NCI-H510A (cell line): ENCODE measurements at regions not wholly inside any gene's neighbourhood (a gene's known extent, or its start where the extent isn't known, plus 50 kb on each side); places are given as distances from the start of the nearest gene placed in this dataset.

Experiments
- DNase-seq: peaks from one replicate; lab custom pipeline; 2025; lab: John Stamatoyannopoulos, UW

DNA sequence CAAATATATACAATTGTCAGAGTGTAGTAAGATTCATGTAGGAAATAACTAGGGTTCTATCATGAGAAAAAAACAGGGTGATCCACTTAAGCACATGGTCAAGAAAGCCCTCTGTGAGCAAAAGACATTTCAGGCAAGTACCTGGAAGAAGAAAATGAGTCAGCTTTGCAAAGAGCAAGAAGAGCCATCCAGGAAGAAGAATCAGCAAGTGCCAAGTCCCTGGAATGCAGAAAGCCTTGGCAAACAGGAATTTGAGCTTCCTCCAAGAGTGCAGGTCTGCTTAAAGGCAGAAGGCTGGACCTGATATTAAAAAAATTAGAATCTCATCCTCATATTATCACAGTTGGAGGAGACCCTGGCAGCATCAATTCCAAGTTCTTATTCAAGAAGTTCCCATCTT lies 188.5 kb upstream of the CELF4 start:
- DNase-seq, result no peak

GRCh38 chr18:37742436-37742835 lies 176.8 kb upstream of the CELF4 start:
- DNase-seq, result no peak

GRCh38 chr18:37741032-37741623 lies 175.5 kb upstream of the CELF4 start:
- DNase-seq, result no peak

- DNase-seq, result no peak
These were observed 168.8 kb upstream of the CELF4 start for GRCh38 chr18:37734406-37734805.

DNA sequence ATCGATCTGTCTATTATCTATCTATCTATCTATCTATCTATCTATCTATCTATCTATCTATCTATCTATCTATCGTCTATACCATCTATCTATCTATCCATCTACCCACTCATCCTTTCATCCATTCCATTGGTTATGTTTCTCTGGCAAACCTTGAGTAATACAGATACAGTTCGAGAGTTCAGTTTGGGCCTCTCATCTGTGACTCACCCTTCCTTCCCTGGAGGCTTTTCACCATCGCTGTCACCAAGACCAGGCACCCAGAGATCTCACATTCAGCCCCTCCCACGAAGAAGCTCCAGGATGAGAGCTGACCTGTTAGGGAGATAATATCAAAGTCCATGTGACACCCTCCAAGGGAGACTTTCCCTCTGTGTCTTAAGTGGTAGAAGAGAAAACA lies 164.1 kb upstream of the CELF4 start:
- no peak for DNase-seq

DNA sequence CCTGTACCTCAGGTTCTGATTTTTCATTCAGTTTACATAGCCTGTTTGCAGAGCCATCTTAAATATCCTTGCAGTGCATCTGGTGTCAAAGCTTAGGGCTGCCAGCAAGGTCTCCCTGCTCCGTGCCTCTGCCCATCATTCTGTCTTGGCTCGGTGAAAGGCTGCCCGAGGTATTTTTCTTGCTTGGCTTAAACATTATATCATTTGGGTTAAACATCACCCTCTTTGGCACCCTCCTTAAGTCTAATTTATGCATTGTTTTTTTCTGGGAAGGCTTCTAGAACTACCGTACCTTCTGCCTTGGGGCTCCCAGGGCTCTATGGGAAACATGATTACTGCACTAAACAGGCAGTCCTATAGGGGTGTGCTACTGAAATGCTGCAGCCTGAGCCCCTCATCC lies 158.6 kb upstream of the CELF4 start:
- no peak for DNase-seq

GRCh38 chr18:37721544-37722522 lies 156.2 kb upstream of the CELF4 start:
- no peak for DNase-seq

DNA sequence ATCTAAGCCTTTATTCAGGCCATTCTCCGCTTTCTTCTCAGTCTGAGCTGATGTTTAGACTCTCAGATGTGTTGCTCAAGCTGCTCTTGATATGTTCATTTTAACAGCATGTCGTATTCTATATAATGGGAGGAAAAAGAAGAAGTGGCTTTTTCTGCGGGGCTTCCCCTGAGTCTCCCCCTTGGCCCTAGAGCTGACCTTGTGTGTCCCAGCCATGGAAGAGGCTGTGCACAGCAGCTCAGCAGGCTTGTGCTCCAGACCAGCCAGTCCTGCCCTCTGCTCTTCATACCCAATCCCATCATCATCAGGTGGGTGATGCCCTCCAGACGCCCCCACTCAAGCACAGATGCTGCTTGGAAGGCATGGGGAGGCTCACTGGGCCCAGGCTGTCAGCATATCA lies 155.1 kb upstream of the CELF4 start:
- DNase-seq, result no peak

DNA sequence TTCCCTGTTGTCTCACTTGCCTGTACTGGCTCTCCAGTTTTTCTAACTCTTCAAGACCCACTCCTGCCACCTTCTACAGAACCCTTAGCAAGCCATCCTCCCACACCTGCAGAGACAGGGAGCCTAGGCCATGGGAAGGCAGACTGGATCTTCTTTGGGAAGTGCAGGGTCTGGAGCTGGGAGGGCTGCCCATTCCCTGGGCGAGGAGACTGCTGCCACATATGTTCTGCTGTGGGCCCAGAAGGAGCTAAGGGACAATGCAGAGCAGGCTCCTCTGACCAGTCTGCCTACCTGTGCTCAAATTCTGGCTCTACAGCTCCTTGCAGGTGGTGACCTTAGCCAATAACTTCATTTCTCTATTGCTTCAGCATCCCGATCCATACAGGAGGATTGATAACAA lies 152.1 kb upstream of the CELF4 start:
- DNase-seq, result no peak

DNA sequence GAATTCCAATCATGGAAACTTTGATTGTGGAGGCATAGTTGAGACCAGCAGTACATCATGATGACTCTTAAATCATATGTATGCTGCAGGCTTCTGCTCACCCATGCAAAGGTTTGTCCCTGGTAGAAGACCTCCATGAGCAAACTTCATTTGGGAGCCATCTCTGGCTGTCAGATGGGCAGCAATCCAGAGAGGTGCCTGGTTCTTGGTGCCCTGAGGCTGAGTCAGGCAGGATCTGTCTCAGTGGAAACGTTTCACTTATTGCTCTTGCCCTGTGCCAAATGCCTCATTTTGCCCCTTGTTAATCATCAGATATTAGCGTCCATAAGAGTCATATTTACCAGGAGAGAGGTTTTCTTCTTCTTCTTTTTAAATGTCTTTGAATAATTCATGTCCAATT lies 151.5 kb upstream of the CELF4 start:
- DNase-seq, result no peak

GRCh38 chr18:37716106-37716735 lies 150.6 kb upstream of the CELF4 start:
- no peak for DNase-seq

DNA sequence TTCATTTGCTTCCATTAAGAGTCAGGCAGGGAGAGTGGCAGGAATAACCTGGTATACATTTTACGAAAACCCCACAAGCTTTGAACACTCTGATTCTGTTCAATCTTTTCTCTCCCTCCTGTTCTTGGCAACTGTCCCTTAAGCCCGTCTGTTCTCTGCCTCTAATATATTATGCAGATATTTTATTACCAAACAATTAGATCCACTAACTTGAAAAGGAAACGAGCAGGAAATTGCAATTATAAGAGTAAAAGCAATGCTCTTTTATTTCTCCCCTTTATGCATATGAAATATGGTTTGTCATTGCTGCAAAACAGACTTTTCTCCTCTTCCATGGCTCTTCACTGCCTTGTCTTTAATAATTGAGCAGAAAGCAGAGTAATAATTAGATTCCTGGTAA lies 149.1 kb upstream of the CELF4 start:
- no peak for DNase-seq

DNA sequence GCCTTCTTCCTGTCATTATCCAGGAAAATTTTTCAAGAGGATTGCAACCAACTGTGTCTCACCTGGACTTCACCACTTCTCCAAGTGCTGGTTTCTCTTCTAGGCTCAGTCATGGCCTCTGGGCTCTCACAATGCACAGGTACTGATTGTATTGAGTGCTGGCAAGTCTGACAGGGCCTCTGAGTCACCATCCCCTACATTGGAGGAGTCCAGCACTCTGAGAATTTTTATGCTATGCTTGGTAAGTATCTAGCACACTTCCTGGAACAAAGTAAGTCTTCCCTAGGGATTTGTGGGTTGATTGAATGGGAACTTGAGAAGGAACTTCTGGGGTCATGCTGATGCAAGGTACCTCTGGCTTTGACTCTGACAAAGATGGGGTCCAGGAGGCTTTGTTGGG lies 147.2 kb upstream of the CELF4 start:
- DNase-seq, result no peak

DNA sequence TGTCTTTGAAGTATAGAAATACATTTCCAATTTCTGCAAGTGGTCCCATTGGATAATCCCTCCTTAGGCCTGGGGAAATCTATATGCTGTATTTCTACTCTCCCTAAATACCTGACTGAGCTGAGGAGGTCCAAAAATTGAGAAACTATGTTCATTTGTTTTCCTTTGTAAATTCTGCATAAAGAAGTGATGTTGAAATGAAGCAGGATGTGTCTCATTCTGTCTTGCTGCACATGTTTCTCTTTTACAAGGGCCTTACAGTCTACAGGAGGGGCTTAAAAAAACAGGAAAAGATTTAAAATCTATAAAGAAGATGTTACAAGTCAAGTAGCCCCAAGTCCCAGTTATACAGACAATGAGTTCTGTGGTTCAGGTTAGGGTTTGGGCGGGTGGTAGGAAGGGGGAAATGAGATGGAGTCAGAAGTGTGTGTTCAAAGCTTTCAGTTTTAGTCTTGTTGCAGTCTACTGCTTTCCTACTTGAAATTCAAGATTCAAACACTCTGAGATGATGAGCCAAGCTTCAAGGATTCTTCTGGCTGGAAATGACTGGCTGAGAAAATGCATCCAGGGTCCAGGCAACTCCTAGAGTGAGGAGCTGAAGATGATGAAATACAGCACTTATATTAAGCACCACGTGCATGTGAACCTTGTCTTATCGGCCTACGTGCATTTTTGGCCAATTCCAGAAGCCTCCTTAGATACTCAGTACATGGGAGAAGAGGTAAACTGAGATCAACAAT lies 146.3 kb upstream of the CELF4 start:
- no peak for DNase-seq

GRCh38 chr18:37710726-37711125 lies 145.1 kb upstream of the CELF4 start:
- DNase-seq, result peak; percentile 5

DNA sequence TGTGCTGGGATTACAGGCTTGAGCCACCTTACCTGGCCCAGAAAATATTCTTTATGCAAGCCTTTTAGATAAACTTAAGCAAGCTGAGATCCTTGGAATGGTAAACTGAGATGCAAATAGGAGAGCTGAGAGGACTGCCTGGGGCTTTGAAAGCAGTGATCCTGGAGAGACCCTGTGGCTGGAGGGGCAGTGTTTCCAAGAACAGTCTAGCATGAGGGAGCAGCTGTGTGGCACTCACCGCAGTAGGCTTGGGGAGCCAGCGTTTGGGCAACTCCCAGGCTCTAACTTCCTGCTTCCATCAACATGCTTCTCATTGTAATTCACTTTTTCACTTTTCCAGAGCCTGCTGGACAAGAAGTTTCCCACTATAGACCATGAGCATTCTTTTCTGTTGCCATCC lies 144.1 kb upstream of the CELF4 start:
- DNase-seq, result no peak

DNA sequence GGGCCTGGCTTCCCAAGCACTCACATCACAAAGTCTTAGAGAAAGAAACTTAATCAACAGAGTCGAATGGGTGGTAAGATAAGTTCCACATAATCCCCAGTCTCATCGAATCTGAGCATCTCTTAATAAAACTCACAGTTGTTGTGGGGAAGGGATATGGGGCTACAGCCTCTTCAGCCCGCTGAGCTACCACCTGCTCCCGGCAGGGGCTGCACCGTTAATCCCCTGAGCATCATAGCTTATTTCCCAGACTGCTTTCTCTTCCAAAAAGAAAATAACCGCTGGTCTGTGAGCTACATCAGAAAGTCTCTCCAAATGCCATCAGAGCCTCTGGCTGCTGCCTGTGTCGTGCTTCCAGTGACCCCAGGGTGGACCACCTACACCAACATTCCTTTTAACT lies 139.4 kb upstream of the CELF4 start:
- no peak for DNase-seq

GRCh38 chr18:37702841-37703240 lies 137.2 kb upstream of the CELF4 start:
- DNase-seq, result no peak

- DNase-seq, result no peak
These were observed 136.4 kb upstream of the CELF4 start for GRCh38 chr18:37701967-37702366.

DNA sequence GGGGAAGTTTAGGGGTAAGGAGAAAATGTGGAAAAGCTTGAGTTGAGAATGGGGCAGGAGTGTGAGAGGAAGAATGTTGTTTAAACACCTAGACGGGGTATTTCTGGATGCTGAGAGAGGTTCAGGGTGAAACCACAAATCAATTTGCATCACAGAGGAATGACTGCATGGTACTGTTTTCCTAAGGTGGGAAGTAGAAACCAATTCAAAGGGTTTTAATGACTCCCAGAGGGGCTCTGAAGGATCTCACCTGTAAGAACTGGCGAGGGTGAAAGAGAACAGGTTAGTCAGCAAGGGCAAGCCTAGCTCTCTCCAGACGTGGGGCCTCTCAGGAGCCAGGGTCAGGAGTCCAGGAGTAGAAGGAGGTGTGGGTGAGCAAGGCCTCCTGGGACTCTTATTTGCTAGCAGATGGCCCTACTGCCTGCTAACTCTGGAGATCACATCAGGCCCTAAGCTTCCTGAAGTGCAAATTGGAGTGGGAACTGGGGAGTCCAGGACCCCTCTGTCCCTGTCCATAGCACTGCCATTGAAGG lies 133.0 kb upstream of the CELF4 start:
- no peak for DNase-seq

GRCh38 chr18:37694516-37694915 lies 128.9 kb upstream of the CELF4 start:
- DNase-seq, result no peak

DNA sequence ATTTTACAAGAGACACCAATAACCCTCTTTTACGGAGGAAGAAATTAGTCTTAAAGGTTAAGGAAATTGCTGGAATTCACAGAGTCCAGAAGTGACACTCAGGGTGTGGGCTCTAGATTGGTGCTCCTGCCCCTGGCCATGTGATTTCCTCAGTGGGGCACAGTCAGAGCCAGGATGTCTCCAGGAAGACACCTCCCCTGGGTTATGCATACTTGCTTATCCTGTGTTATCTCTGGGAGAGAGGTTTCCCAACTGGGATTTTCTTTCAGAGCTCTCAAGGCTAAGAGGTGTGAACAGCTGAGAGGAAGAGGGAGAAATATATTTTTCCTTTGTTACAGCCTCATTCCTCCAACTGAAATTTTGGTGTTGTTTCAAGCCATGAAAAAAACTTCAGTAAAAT lies 125.6 kb upstream of the CELF4 start:
- DNase-seq, result no peak
